Breast epithelium (tissue), 3 donors: ENCODE measurements at regions not wholly inside any gene's neighbourhood (a gene's known extent, or its start where the extent isn't known, plus 50 kb on each side); places are given as distances from the start of the nearest gene placed in this dataset.

ENCODE experiments used
- POLR2A ChIP-seq: fragments of 450-650 bp; IDR thresholded peaks from one replicate; pipeline ENCODE4 v1.6.1; 2016; ENCODE audit warnings: antibody characterized with exemption, mild to moderate bottlenecking, moderate library complexity
- POLR2AphosphoS5 ChIP-seq, 3 donors: sonication (generic); formaldehyde crosslinking; IDR thresholded peaks; one replicate each; pipeline ENCODE4 v1.6.1; 2017; ENCODE audit warnings: antibody characterized with exemption in 3 of 3
- TF ChIP-seq, protein P1 (sequence below), 3 donors: fragments of 450-650 bp; IDR thresholded peaks; one replicate each; pipeline ENCODE4 v1.5.1; 2016 to 2017; ENCODE audit warnings: antibody characterized with exemption in 3 of 3, mild to moderate bottlenecking in 3 of 3, moderate library complexity in 3 of 3

DNA sequence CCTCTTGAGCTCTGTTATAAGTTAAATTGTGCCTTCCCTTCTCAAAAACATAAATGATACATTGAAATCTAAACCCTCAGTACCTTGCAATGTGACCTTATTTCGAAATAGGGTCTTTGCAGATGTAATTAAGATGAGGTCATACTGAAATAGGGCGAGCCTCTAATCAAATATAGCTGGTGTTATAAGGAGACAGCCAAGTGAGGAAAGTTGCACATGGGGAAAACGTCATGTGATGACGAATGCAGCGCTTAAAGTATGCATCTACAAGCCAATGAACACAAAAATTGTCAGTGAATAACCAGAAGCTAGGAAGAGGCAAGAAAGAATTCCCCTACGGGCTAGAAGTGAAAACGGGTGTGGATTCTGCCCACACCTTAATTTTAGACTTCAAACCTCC is 305.2 kb upstream of the FOXG1 start:
- no peak for TF ChIP-seq POLR2A
- TF ChIP-seq, protein P1, sequence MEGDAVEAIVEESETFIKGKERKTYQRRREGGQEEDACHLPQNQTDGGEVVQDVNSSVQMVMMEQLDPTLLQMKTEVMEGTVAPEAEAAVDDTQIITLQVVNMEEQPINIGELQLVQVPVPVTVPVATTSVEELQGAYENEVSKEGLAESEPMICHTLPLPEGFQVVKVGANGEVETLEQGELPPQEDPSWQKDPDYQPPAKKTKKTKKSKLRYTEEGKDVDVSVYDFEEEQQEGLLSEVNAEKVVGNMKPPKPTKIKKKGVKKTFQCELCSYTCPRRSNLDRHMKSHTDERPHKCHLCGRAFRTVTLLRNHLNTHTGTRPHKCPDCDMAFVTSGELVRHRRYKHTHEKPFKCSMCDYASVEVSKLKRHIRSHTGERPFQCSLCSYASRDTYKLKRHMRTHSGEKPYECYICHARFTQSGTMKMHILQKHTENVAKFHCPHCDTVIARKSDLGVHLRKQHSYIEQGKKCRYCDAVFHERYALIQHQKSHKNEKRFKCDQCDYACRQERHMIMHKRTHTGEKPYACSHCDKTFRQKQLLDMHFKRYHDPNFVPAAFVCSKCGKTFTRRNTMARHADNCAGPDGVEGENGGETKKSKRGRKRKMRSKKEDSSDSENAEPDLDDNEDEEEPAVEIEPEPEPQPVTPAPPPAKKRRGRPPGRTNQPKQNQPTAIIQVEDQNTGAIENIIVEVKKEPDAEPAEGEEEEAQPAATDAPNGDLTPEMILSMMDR (IDR thresholded peaks at IDR 0.05), result no peak
- TF ChIP-seq POLR2AphosphoS5 (IDR thresholded peaks at IDR 0.05), result no peak
